HG03442 (cell line): ENCODE measurements at regions not wholly inside any gene's neighbourhood (a gene's known extent, or its start where the extent isn't known, plus 50 kb on each side); places are given as distances from the start of the nearest gene placed in this dataset.
"Not testable (repeated sequence)": the region's sequence is repeated elsewhere in the genome, so short reads cannot be mapped to it uniquely, and the experiment has no call there.

Experiments used
- ATAC-seq: cut with Tn5 transposase; IDR thresholded peaks from one replicate; pipeline ENCODE4 v1.9.1; 2021; ENCODE audit warnings: mild to moderate bottlenecking, moderate library complexity; ENCODE audit not compliant: unreplicated experiment

DNA sequence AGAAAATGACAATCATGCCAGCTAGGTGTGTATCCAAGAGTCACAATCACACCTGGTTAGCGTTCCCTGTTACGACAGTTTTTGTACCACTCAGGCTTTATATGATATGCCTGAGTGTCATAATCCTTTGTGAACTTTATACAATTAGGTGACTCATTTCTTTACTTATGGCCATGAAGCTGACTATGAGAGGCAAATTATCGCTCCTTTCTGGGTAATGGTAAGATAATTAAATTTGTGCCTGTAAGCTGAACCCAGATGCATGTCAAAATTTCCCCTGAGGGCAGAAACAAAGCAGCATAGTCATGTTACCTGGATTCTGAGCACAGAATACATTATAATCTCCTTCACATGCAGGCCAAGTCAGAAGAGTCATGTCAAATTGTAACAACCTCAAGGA is 970.1 kb upstream of the AMELY start:
- ATAC-seq = no peak

- no peak for ATAC-seq
Measured at GRCh38 chrY:7879245-7879644, 967.7 kb upstream of the AMELY start.

DNA sequence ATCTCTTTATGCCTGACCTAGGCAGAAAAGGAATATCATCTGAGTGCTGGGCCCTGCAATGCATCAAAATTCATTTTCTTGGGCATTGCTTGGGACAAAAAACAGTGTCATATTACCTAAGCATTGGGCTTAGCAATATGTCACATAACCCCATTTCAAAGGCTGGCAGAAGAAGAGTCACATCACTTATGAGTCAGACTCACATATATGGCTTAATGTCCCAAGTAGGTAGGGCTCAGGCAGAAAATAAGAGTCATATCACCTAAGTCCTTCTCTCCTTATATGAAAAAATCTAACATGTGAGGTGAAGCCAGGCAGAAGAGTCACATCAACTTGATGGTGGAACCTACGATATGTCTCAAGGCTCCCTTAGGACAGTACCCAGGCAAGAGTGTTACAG is 967.2 kb upstream of the AMELY start:
- no peak for ATAC-seq

GRCh38 chrY:7877458-7877857 is 965.9 kb upstream of the AMELY start:
- no peak for ATAC-seq

GRCh38 chrY:7874080-7874479 is 962.5 kb upstream of the AMELY start:
- no peak for ATAC-seq

DNA sequence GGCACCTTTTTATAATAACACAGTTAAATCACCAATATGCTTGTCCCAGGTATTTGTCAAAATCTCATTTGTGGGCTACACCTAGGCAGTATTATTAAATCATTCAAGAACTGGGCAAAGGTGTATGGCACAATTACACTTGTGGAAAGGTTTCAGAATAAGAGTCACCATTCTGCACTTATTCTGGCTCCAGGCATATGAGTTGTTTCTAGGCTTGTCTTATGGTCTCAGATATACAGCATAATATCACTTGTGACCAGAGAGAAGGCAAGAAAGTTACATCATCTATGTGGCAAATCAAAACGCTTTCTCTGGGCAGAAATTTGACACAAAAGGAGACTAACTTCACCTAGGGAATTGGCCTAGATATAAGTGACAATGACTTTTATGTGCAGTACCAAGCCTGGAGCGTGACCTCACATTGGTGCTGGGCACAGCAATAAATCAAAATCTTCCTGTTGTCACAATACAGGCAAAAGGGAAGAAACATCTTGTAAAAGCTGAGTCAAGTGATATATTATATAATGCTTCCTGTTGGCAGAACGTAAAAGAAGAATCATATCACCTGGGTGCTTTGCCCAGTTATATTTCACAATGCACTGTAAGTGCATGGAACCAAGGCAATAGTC is 959.9 kb upstream of the AMELY start:
- ATAC-seq = no peak

GRCh38 chrY:7866976-7867375 is 955.4 kb upstream of the AMELY start:
- ATAC-seq = no peak

DNA sequence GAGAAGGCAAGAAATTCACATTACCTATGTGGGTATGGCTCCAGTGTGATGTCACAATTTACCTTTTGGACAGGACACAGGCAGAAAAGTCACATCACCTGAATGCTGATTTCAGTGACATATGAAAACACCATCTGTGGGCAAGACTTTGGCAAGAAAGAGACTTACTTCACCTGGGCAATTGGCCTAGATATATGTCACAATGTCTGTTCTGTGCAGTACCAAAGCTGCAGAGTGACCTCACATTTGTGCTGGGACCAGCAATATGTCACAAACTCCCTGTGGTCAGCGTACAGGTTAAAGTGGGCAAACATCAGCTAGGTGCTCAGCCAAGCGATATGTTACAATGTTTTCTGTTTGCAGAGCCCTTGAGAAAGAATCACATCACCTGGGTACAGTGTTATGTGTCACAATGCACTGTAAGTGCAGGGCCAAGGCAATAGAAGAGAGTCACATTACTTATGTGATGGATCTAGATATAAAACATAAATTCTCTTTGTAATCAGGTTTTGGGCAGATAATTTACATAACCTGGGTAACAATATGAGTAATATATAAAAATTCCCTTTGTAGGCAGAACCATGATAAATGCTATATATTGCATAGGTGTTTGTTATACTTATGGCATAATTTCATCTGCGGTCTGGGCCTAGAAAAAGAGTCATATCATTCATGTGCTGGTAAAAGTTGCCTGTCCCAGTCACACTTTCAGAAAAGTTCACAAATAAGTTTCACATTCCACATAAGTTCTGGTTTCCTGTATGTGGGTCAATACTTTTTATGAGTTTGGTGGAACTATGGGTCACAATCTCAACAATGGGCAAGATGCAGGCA is 949.4 kb upstream of the AMELY start:
- no peak for ATAC-seq

DNA sequence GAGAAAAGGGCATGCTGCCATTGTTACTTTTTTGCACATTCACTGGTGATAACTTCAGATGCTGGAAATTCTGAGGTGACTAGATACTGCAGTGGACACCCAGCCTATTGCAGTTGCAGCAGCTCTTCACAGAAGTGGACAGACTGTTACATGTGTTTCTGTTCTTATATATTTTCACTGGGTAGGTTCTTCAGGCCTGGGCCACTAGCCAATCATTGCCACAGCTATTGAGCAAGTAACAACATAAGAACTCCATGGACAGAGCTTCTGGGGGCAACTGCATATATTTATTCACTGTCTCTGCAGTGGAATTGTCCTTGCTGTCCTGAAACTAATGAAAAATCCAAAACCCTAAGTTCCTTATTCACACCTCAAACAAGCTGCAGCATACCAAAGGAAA is 938.6 kb upstream of the AMELY start:
- no peak for ATAC-seq

- no peak for ATAC-seq
Measured at GRCh38 chrY:7845776-7846175, 934.2 kb upstream of the AMELY start.

GRCh38 chrY:7837046-7837445 is 925.5 kb upstream of the AMELY start:
- no peak for ATAC-seq

GRCh38 chrY:7836366-7836765 is 924.8 kb upstream of the AMELY start:
- no peak for ATAC-seq

DNA sequence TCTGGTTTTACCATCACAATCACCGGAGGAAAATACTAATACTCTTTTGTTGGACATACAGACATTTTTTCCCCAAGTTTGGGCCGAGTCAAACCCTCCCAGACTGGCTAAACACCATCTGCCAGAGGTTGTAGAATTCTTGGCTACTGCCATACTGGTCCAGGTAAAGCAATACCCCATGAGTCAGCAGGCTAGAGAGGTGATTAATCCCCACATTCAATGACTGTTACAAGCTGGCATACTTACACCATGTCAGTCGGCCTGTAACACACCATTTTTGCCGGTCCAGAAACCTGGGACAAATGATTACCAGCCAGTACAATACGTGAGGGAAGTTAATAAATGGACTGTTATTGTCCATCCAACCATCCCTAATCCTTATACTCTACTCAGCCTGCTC is 923.9 kb upstream of the AMELY start:
- no peak for ATAC-seq

DNA sequence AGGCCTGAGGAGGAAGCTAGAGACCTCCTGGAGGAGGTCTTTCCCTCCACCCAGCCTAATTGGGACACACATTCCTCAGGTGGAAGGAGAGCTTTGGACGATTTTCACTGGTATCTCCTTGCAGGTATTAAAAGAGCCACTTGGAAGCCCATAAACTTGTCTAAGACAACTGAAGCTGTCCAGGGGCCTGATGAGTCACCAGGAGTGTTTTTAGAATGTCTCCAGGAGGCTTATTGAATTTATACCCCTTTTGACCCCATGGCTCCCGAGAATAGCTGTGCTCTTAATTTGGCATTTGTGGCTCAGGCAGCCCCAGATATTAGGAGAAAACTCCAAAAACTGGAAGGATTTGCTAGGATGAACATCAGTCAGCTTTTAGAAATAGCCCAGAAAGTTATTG is 922.7 kb upstream of the AMELY start:
- ATAC-seq = no peak

GRCh38 chrY:7830881-7831280 is 919.3 kb upstream of the AMELY start:
- not testable (repeated sequence) for ATAC-seq

GRCh38 chrY:7826533-7826932 is 915.0 kb upstream of the AMELY start:
- no peak for ATAC-seq

DNA sequence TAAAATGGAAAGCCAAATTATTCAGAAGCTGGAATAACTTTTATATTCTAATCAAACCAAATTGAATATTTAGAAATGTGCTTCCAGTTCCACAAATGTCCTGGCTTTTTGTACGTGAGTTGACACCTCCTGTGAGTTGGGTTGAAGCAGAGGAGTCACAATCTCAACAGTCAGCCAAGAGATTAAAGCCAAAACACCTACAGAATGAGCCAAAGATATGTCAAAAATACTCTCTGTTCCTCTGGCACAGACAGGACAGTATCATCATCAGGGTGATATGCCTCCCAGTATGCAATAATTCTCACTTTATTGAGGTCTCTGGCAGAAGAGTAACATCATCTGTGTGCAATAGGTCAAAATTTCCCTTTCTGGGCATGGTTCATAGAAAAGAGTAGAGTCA is 914.3 kb upstream of the AMELY start:
- no peak for ATAC-seq

GRCh38 chrY:7821295-7822035 is 909.9 kb upstream of the AMELY start:
- no peak for ATAC-seq

DNA sequence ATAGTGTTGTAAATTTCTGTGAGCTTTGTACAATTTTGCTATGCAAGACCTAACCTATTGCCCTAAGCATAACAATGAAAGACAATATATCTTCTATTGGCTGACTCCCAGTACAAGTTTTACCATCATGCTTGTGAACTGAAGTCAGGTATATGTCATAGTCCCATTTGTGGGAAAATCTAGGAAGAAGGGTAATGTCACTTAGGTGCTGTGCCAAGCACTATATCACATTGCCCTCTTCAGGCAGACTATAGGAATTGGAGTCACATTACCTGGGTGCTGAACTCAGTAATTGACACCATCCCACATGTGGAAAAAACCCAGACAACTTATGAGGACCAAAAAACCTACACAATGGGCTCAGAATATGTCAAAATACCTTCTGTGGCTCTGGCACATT is 907.4 kb upstream of the AMELY start:
- ATAC-seq = no peak

DNA sequence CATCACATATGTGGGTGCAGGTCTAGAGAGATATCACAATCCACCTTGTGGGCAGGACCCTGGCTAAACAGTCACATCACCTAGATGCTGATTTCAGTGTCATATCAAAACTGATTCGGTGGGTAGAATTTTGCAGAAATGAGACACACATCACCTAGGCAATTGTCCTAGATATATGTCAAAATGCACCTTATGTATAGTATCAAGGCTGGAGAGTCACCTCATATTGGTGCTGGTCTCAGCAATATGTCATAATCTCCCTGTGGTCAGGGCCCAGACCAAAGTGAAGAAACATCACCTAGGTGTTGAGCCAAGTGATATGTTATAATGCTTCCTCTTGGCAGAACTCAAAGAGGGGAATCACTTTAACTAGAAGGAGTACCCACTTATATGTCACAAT is 905.0 kb upstream of the AMELY start:
- ATAC-seq = no peak

GRCh38 chrY:7815921-7816320 is 904.4 kb upstream of the AMELY start:
- ATAC-seq = no peak

DNA sequence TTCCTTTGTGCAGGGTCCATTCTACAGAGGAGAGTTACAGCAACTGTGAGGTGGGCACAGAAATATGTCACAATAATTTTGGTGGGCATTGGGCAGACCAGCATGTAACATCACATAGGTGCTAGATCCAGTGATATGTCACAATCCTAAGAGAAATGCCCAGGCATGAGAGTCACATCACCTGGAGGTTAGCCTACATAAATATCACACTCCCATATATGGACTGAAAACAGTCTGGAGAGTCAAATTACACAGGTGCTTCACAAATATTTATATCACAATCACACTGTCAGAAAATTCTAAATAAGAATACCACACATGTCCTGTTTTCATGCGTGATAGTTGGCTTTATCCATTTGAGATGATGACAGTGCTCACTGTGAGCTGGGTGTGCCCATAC is 903.7 kb upstream of the AMELY start:
- ATAC-seq = no peak
